GM13976 (cell line): ENCODE measurements at regions not wholly inside any gene's neighbourhood (a gene's known extent, or its start where the extent isn't known, plus 50 kb on each side); places are given as distances from the start of the nearest gene placed in this dataset.

Experiments used
- DNase-seq: peaks from one replicate; pipeline ENCODE4 v3.0.0; 2012; ENCODE audit warnings: low spot score
- CTCF ChIP-seq: IDR thresholded peaks from 2 replicates; pipeline ENCODE4 v1.5.1; 2012; ENCODE audit warnings: borderline replicate concordance, mild to moderate bottlenecking; ENCODE audit not compliant: insufficient read depth; ENCODE audit errors: extremely low read depth, missing control alignments, control extremely low read depth
- in situ Hi-C: fragments of 300-500 bp; cut with MboI; formaldehyde crosslinking; loops from one replicate; pipeline ENCODE4 v1.12.0; 2022; ENCODE audit warnings: low sequenced_read_pairs, mixed read lengths, inconsistent platforms; ENCODE audit not compliant: unreplicated experiment

- DNase-seq, result no peak
- TF ChIP-seq CTCF, result no peak
- in situ Hi-C loops, result no loop called here
These were observed 191.3 kb downstream of the TGFB2 start for GRCh38 chr1:218536296-218536986.

GRCh38 chr1:218537122-218537913 is 192.2 kb downstream of the TGFB2 start:
- no peak for DNase-seq
- in situ Hi-C loops, result no loop called here
- no peak for TF ChIP-seq CTCF

GRCh38 chr1:218538341-218538740 is 193.2 kb downstream of the TGFB2 start:
- TF ChIP-seq CTCF, result no peak
- no peak for DNase-seq
- in situ Hi-C loops, result no loop called here

- no peak for TF ChIP-seq CTCF
- DNase-seq, result no peak
These were observed 201.2 kb downstream of the TGFB2 start for GRCh38 chr1:218546314-218546713.

GRCh38 chr1:218547957-218548730 is 203.0 kb downstream of the TGFB2 start:
- TF ChIP-seq CTCF, result no peak
- DNase-seq, result no peak
- in situ Hi-C loops, result no loop called here

More at GRCh38 chr1:218546314-218546713, 201.2 kb downstream of the TGFB2 start:
- in situ Hi-C loops, result no loop called here

GRCh38 chr1:218548764-218549163 is 203.6 kb downstream of the TGFB2 start:
- DNase-seq, result no peak
- in situ Hi-C loops, result no loop called here
- TF ChIP-seq CTCF, result no peak
